SK-N-MC (cell line): ENCODE measurements at regions not wholly inside any gene's neighbourhood (a gene's known extent, or its start where the extent isn't known, plus 50 kb on each side); places are given as distances from the start of the nearest gene placed in this dataset.
"Not testable (repeated sequence)": the region's sequence is repeated elsewhere in the genome, so short reads cannot be mapped to it uniquely, and the experiment has no call there.

Experiments used
- EZH2 ChIP-seq: fragments of 200-600 bp; sonication (generic); IDR thresholded peaks from one replicate; pipeline ENCODE4 v1.6.1; 2017; ENCODE audit warnings: antibody characterized with exemption
- POLR2AphosphoS5 ChIP-seq: IDR thresholded peaks from 2 replicates; pipeline ENCODE4 v1.6.1; 2012; ENCODE audit warnings: mild to moderate bottlenecking, low read depth, low read length, borderline replicate concordance

DNA sequence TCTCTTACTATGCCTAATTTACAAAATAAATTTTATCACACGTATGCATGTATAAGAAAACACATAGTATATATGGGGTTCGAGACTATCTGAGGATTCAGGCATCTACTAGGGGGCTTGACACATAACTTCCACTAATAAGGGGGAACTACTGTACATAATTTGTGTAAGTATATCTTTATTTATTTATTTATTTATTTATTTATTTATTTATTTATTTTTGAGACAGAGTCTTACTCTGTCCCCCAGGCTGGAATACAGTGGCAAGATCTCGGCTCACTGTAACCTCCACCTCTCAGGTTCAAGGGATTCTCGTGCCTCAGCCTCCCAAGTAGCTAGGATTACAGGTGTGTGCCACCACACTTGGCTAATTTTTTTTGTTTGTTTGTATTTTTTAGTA is 414.4 kb upstream of the CDH20 start:
- TF ChIP-seq EZH2, POLR2AphosphoS5: not testable (repeated sequence)
